Esophagus squamous epithelium (tissue), 5 donors: ENCODE measurements at regions not wholly inside any gene's neighbourhood (a gene's known extent, or its start where the extent isn't known, plus 50 kb on each side); places are given as distances from the start of the nearest gene placed in this dataset.

Experiments used
- DNase-seq: peaks from one replicate; lab custom pipeline; 2025; lab: John Stamatoyannopoulos, UW
- H3K27ac ChIP-seq, 4 donors: fragments of 200-600 bp; sonication (generic); one replicate each; pipeline ENCODE4 v1.5.1; 2016 to 2019; ENCODE audit warnings: mild to moderate bottlenecking in 1 of 4
- H3K27me3 ChIP-seq, 4 donors: fragments of 200-600 bp; sonication (generic); 1 replicate in 3 of 4; 2 replicates in 1 of 4; pipeline versions ENCODE4 v1.5.1 to v1.6.0; 2017 to 2021; ENCODE audit warnings: antibody characterized with exemption in 1 of 4
- H3K36me3 ChIP-seq, 3 donors: fragments of 200-600 bp; sonication (generic); one replicate each; pipeline ENCODE4 v1.5.1; 2016 to 2019
- H3K4me1 ChIP-seq, 3 donors: fragments of 200-600 bp; sonication (generic); one replicate each; pipeline ENCODE4 v1.5.1; 2017 to 2019
- H3K4me3 ChIP-seq, 4 donors: fragments of 200-600 bp; sonication (generic); 1 replicate in 3 of 4; 2 replicates in 1 of 4; pipeline ENCODE4 v1.5.1; 2016 to 2019; ENCODE audit warnings: mild to moderate bottlenecking in 2 of 4, moderate library complexity in 1 of 4
- H3K9me3 ChIP-seq, 3 donors: fragments of 200-600 bp; sonication (generic); one replicate each; pipeline ENCODE4 v1.5.1; 2016 to 2019
- POLR2A ChIP-seq, 4 donors: fragments of 450-650 bp; IDR thresholded peaks; one replicate each; pipeline ENCODE4 v1.6.1; 2017; ENCODE audit warnings: antibody characterized with exemption in 4 of 4, mild to moderate bottlenecking in 4 of 4, moderate library complexity in 3 of 4
- WGBS, 2 donors: methylation state at CpG; one replicate each; pipeline ENCODE4 v1.1.5; 2018; 5-methylcytosine and 5-hydroxymethylcytosine counted together
- intact Hi-C: fragments of 100-400 bp; cut with DNase I; formaldehyde crosslinking; loops from one replicate; pipeline ENCODE4 v1.15.0; 2022
- TF ChIP-seq, protein P1 (sequence below), 6 experiments: fragments of 450-650 bp in 4 of 6; fragments of 200-600 bp in 2 of 6; sonication (generic) in 2 of 6; IDR thresholded peaks; one replicate each; pipeline ENCODE4 v1.5.1; 2016 to 2019; ENCODE audit warnings: antibody characterized with exemption in 6 of 6, mild to moderate bottlenecking in 4 of 6, moderate library complexity in 4 of 6
- donor health status: DM: yes; HTN: yes; CAD: no.

DNA sequence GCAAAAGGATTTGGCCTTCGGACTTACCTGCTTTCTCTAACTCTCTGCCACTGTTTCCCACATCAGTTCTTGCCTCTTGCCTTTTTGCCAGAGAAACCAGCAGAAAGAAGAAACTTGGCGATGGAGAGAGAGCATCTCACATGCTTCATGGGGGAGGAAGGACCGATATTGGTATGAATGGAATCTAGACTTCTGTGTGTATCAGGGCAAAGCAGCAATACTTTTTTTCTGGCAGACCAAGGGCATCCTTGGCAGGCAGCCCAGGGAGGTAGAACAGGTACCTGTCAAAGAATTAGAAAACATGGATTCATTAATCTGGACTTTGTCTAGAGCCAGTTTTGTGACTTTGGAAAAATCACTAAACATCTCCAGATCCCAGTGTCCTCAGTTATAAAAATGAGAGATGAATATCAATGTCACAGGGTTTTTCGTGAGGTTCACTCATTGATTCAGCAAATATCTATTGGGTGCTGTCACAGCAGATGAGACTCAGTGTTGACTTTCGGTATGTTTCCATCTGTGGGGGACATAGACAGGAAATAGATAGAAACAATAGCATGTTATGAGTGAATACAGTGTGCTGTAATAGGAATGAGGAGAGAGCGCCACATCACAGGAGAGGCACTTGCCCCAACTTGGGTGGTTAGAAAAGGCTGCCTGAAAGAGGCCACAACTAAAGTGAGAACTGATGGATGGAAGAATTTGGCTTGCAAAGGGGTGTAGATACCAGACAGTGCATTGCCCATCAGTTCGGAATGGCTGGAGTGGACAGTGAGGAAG lies 114.1 kb downstream of the CD83 start:
- no peaks in the 10 kb centered on the region for H3K4me1 ChIP-seq
- H3K27me3 ChIP-seq = peaks cover 0 to 56% (median 0%) of the 10 kb centered on the region in 4 donors
- no peaks in the 10 kb centered on the region for H3K9me3 ChIP-seq
- DNase-seq = no peak
- H3K4me3 ChIP-seq = no peak overlapping the region
- WGBS, 2 donors = 85 to 90% methylated on average over 6 to 7 of the region's 7 CpGs
- H3K27ac ChIP-seq = no peak overlapping the region
- no peaks in the 10 kb centered on the region for H3K36me3 ChIP-seq
- no peak for TF ChIP-seq POLR2A (IDR thresholded peaks at IDR 0.05)
- TF ChIP-seq, protein P1, sequence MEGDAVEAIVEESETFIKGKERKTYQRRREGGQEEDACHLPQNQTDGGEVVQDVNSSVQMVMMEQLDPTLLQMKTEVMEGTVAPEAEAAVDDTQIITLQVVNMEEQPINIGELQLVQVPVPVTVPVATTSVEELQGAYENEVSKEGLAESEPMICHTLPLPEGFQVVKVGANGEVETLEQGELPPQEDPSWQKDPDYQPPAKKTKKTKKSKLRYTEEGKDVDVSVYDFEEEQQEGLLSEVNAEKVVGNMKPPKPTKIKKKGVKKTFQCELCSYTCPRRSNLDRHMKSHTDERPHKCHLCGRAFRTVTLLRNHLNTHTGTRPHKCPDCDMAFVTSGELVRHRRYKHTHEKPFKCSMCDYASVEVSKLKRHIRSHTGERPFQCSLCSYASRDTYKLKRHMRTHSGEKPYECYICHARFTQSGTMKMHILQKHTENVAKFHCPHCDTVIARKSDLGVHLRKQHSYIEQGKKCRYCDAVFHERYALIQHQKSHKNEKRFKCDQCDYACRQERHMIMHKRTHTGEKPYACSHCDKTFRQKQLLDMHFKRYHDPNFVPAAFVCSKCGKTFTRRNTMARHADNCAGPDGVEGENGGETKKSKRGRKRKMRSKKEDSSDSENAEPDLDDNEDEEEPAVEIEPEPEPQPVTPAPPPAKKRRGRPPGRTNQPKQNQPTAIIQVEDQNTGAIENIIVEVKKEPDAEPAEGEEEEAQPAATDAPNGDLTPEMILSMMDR (IDR thresholded peaks at IDR 0.05) = no peak
- intact Hi-C loops = no loop called here

DNA sequence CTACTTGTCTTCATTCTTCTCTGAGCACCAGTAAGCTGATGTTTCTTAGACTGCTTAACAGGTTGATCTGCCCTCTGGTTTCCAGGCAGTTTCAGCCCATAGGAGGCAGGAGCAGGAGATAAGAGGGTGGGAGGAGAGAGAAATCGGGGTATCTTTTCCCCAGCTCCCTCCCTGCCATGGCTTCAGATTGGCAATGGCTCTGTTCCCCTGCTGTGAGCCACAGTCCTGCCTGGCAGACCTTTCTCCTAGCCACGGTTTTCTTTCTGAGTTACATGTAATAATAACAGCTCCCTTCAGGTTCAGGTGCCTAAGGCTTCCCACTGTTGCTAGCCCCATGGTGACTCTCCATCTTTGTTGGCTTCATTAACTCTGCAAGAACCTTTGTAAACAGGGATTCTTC lies 115.3 kb downstream of the CD83 start:
- intact Hi-C loops = no loop called here
- 83 to 100% methylated on average over 2 of the region's 2 CpGs for WGBS, 2 donors
- DNase-seq = no peak

DNA sequence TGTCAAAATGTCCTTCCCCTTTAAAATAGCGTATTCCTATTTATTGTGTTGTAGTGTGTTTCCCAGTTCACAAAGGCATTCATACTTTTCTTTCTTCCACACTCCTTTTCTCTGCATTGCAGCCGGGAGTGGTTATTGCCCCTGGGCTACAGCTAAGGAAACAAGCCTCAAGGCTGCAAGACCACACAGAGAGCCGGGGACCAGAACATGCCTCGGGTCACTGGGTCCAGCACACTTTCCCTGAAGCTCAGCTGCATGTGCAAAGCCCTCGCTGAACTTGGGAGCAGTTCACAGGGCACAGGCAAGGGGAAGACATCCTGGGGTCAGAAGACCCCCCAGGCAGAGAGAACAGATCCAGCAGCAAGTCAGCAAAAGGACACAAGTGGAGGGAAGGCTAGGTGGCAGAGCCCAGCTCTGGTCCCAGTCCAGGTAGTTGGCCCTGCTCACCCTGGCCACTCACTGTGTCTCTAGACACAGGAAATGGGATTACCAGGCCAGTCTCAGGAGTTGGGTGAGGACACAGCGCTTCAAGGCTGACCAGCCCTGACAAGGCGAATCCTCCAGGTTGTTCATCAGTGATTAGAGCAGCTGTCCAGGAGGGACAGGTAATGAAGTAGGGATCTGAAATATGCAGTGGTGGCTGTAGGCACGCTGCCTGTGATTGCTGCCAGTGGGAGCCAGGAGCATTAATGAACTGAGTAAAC lies 118.2 kb downstream of the CD83 start:
- H3K36me3 ChIP-seq = no peaks in the 10 kb centered on the region
- no peak for TF ChIP-seq POLR2A (IDR thresholded peaks at IDR 0.05)
- TF ChIP-seq, protein P1 (IDR thresholded peaks at IDR 0.05) = no peak
- WGBS, 2 donors = 81 to 100% methylated on average over 4 to 6 of the region's 8 CpGs
- H3K27ac ChIP-seq = no peak overlapping the region
- intact Hi-C loops = no loop called here
- H3K4me3 ChIP-seq = no peak overlapping the region
- H3K27me3 ChIP-seq = peaks cover 0 to 55% (median 0%) of the 10 kb centered on the region in 4 donors
- DNase-seq = no peak
- no peaks in the 10 kb centered on the region for H3K4me1 ChIP-seq
- no peaks in the 10 kb centered on the region for H3K9me3 ChIP-seq

More for the DNA sequence above, 115.3 kb downstream of the CD83 start:
- H3K4me1 ChIP-seq = no peaks in the 10 kb centered on the region
- no peak overlapping the region for H3K27ac ChIP-seq
- no peaks in the 10 kb centered on the region for H3K9me3 ChIP-seq
- no peak for TF ChIP-seq POLR2A (IDR thresholded peaks at IDR 0.05)
- TF ChIP-seq, protein P1 (IDR thresholded peaks at IDR 0.05) = no peak
- peaks cover 0 to 63% (median 0%) of the 10 kb centered on the region in 4 donors for H3K27me3 ChIP-seq
- no peaks in the 10 kb centered on the region for H3K36me3 ChIP-seq
- H3K4me3 ChIP-seq = no peak overlapping the region

DNA sequence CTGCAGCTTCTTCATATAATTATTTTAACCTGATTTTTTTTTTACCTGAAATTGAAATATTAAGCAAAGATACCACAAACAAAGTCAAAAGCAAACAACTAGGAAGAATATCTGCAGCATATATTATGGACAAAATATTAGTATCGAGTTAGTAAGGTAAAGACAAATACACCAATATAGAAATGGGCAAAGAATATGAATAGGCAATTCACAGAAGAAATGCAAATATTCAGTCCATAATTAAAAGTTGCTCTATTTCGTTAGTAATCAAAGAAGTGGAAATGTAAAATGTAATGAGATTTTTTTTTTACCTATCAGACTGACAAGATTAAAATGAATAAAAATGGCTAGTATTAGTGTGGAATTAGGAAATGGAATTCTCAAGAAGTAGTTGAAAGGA lies 121.5 kb downstream of the CD83 start:
- TF ChIP-seq POLR2A (IDR thresholded peaks at IDR 0.05) = no peak
- TF ChIP-seq, protein P1 (IDR thresholded peaks at IDR 0.05) = no peak
- DNase-seq = no peak
- intact Hi-C loops = no loop called here
- no peaks in the 10 kb centered on the region for H3K9me3 ChIP-seq
- WGBS, 2 donors = 86 to 91% methylated on average over 2 of the region's 2 CpGs
- no peaks in the 10 kb centered on the region for H3K36me3 ChIP-seq
- H3K4me1 ChIP-seq = no peaks in the 10 kb centered on the region
- peaks cover 0 to 61% (median 0%) of the 10 kb centered on the region in 4 donors for H3K27me3 ChIP-seq
- no peak overlapping the region for H3K27ac ChIP-seq
- no peak overlapping the region for H3K4me3 ChIP-seq
